HCT116 (cell line): ENCODE measurements at regions not wholly inside any gene's neighbourhood (a gene's known extent, or its start where the extent isn't known, plus 50 kb on each side); places are given as distances from the start of the nearest gene placed in this dataset.

ENCODE experiments used
- CEBPB ChIP-seq: IDR thresholded peaks from 2 replicates; pipeline ENCODE4 v1.6.1; 2012; ENCODE audit warnings: low read depth
- CTCF ChIP-seq, 3 experiments: fragments of 200-600 bp in 1 of 3; sonication (generic) in 1 of 3; IDR thresholded peaks in 2 of 3; conservative IDR thresholded peaks in 1 of 3; 2 replicates each; pipeline ENCODE4 v1.5.1; 2012 to 2017; ENCODE audit warnings: low read depth in 2 of 3, low read length in 2 of 3, antibody characterized with exemption in 1 of 3, borderline replicate concordance in 1 of 3, control low read depth in 1 of 3, mild to moderate bottlenecking in 1 of 3, mixed read lengths in 1 of 3, mixed run types in 1 of 3, moderate library complexity in 1 of 3; ENCODE audit not compliant: insufficient read depth in 1 of 3
- EZH2 ChIP-seq: fragments of 200-600 bp; sonication (generic); IDR thresholded peaks from 2 replicates; pipeline ENCODE4 v1.6.1; 2017; ENCODE audit warnings: antibody characterized with exemption, mixed run types
- EZH2phosphoT487 ChIP-seq: fragments of 200-600 bp; IDR thresholded peaks from 2 replicates; pipeline ENCODE4 v1.6.1; 2018; ENCODE audit warnings: antibody characterized with exemption, borderline replicate concordance
- POLR2A ChIP-seq: IDR thresholded peaks from 2 replicates; pipeline ENCODE4 v1.7.0; 2011; ENCODE audit warnings: borderline replicate concordance; ENCODE audit not compliant: insufficient read depth, insufficient read length; ENCODE audit errors: extremely low read depth
- POLR2AphosphoS5 ChIP-seq: IDR thresholded peaks from 2 replicates; pipeline ENCODE4 v1.6.1; 2011; ENCODE audit warnings: mild to moderate bottlenecking, low read depth, low read length, moderate library complexity
- RAD21 ChIP-seq: IDR thresholded peaks from 2 replicates; pipeline ENCODE4 v1.6.1; 2012; ENCODE audit warnings: low read depth, mild to moderate bottlenecking
- SIN3A ChIP-seq: IDR thresholded peaks from 2 replicates; pipeline ENCODE4 v1.6.1; 2012; ENCODE audit warnings: low read depth
- SRF ChIP-seq: IDR thresholded peaks from 2 replicates; pipeline ENCODE4 v1.6.1; 2012; ENCODE audit warnings: low read depth
- TCF7L2 ChIP-seq: IDR thresholded peaks from 2 replicates; pipeline ENCODE4 v1.7.0; 2011; ENCODE audit warnings: borderline replicate concordance, inconsistent platforms; ENCODE audit not compliant: insufficient read depth, insufficient read length; ENCODE audit errors: extremely low read depth
- YY1 ChIP-seq: IDR thresholded peaks from 2 replicates; pipeline ENCODE4 v1.6.1; 2011; ENCODE audit warnings: low read length, low read depth, moderate library complexity, mild to moderate bottlenecking; ENCODE audit not compliant: insufficient replicate concordance; ENCODE audit errors: extremely low read depth
- TF ChIP-seq, protein P1 (sequence below): IDR thresholded peaks from 2 replicates; pipeline ENCODE4 v1.6.1; 2012

DNA sequence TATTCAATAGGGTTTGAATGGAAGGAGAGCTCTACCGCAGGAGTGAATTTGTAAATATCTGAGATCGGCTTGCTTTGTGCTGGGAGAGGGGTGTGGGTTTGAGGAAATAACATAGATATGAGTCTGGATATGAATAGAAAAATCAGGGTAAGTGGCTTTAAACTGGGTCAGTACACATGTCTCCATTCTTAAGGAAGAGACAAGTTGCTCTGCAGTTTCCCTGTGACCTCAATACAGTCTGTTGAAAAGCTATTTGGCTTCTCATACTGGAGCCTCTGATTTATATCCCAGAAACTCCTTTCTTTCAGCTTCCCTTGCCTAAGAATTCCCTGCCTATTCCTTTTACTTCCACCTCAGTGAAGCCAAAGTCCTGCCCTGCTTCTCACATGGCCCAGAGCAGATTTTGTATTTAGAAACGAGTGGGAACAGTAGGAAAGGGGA lies 153.5 kb upstream of the ATF7IP start:
- TF ChIP-seq CTCF (IDR thresholded peaks at IDR 0.05 in 2 of 3, conservative IDR thresholded peaks at IDR 0.05 in 1 of 3; ENCODE audit: borderline replicate concordance in 1 of 3, insufficient read depth in 1 of 3, low read depth in 2 of 3, low read length in 2 of 3) (no peak), POLR2A (no peak), SRF (no peak), EZH2phosphoT487 (no peak), POLR2AphosphoS5 (no peak), CEBPB (no peak), EZH2 (no peak), TCF7L2 (no peak), RAD21 (no peak), YY1 (no peak), SIN3A (no peak)
- TF ChIP-seq, protein P1, sequence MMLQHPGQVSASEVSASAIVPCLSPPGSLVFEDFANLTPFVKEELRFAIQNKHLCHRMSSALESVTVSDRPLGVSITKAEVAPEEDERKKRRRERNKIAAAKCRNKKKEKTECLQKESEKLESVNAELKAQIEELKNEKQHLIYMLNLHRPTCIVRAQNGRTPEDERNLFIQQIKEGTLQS: no peak
